ENCODE measurements at regions not wholly inside any gene's neighbourhood (a gene's known extent, or its start where the extent isn't known, plus 50 kb on each side); places are given as distances from the start of the nearest gene placed in this dataset.

- TF ChIP-seq CTCF (conservative IDR thresholded peaks at IDR 0.05; ENCODE audit: low read length) (no peak), EZH2phosphoT487 (IDR thresholded peaks at IDR 0.05; ENCODE audit: borderline replicate concordance) (no peak)
Observed at GRCh38 chr19:27729332-27729731, 1483.6 kb downstream of the UQCRFS1 start.

All from Loucy (cell line).